AG10803 (cell line): ENCODE measurements at regions not wholly inside any gene's neighbourhood (a gene's known extent, or its start where the extent isn't known, plus 50 kb on each side); places are given as distances from the start of the nearest gene placed in this dataset.
"Not testable (repeated sequence)": the region's sequence is repeated elsewhere in the genome, so short reads cannot be mapped to it uniquely, and the experiment has no call there.

Experiments used
- DNase-seq: peaks from one replicate; pipeline ENCODE4 v3.0.0; 2010; ENCODE audit warnings: low read depth
- H3K4me3 ChIP-seq: 2 replicates; pipeline ENCODE4 v1.5.1; 2011; ENCODE audit warnings: mild to moderate bottlenecking, low read length, control low read depth
- CTCF ChIP-seq: conservative IDR thresholded peaks from 2 replicates; pipeline ENCODE4 v1.5.1; 2011; ENCODE audit warnings: mild to moderate bottlenecking, low read length, control low read depth, inconsistent platforms

DNA sequence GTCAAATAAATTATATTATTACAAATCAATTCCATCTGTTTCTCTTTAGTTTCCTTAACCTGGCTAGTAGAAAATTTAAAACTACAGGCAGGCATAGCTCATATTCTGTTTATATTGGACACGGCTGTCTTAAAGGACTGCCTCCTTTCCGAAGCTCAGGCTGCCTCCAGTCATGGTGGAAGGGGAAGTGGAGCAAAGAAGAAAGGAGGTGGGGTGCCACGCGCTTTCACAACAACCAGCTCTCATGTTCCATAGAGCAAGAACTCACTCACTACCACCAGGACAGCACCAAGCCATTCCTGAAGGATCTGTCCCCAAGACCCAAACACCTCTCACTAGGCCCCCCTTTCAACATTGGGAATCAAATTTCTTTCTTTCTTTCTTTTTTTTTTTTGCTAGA, 149.3 kb upstream of the KCNJ18 start:
- no peak for DNase-seq
- TF ChIP-seq CTCF = no peak
- H3K4me3 ChIP-seq = no peak overlapping the region

GRCh38 chr17:21545064-21545463, 147.3 kb upstream of the KCNJ18 start:
- H3K4me3 ChIP-seq = no peak overlapping the region
- TF ChIP-seq CTCF = no peak
- DNase-seq = no peak

- H3K4me3 ChIP-seq = no peak overlapping the region
- no peak for TF ChIP-seq CTCF
- DNase-seq = no peak
Measured at GRCh38 chr17:21548236-21548635, 144.1 kb upstream of the KCNJ18 start.

- DNase-seq = peak; percentile 63
- peak overlapping the region; percentile 45 for H3K4me3 ChIP-seq
- TF ChIP-seq CTCF = no peak
Measured at GRCh38 chr17:21549107-21549687, 143.1 kb upstream of the KCNJ18 start.

DNA sequence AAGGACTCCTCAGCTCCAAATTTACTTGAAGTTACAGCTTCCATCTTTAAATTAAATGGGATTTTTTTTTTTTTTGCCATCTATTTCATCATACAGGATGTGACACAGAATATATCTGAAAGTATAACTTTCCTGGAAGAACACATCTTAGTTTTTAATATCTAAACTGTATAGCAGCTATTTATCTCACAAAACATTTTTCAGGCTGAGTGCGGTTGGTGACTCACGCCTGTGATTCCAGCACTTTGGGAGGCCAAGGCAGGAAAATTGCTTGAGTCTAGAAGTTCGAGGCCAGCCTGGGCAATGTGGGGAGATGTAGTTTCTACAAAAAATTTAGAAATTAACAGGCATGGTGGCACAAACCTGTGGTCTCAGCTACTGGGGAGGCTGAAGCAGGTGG, 142.3 kb upstream of the KCNJ18 start:
- peak overlapping the region; percentile 78 for H3K4me3 ChIP-seq
- peak; percentile 59 for DNase-seq

DNA sequence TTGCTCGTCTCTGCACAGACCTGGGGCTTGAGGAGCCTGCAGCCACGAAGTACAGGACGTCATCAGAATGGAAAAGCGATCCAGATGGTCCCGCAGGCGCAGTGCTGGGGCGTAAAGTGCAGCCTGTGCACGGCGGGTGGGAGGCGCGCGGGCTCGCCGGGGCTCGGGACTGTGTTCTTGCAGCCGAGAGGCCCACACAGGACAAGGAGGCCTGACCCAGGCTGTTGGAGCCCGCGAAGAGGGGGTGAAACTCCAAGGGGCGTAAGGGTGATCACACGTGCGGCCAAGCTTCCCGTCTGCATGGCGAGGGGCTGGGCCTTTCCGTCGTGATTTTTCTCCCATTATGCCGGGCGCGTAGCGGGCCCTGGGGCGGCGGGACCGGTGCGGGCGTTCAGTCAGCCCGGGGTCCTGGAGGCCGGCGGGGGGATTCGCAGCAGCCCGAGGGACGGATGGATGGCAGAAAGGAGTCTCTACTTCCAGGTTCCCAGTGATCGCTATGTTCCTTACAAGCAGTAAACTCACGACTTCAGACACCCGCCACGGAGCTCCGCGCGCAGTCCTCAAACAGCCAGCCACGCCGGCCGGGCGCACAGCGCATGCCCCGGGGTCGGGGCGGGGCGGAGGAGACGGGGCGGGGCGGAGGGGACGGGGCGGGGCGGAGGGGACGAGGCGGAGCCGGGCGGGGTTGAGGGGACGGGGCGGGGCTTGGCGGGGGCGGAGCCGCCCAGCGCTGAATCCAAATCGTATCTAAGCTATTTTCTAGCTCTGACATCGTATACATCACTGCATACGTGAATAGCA, 141.0 kb upstream of the KCNJ18 start:
- H3K4me3 ChIP-seq = peak overlapping the region; percentile 78
- TF ChIP-seq CTCF = no peak
- DNase-seq = peak; percentile 85

- not testable (repeated sequence) for DNase-seq, H3K4me3 ChIP-seq
Measured at GRCh38 chr17:21558921-21559320, 133.4 kb upstream of the KCNJ18 start.

GRCh38 chr17:21564262-21564661, 128.1 kb upstream of the KCNJ18 start:
- no peak overlapping the region for H3K4me3 ChIP-seq
- no peak for DNase-seq
- TF ChIP-seq CTCF = no peak

GRCh38 chr17:21564757-21565156, 127.6 kb upstream of the KCNJ18 start:
- H3K4me3 ChIP-seq, DNase-seq: not testable (repeated sequence)

DNA sequence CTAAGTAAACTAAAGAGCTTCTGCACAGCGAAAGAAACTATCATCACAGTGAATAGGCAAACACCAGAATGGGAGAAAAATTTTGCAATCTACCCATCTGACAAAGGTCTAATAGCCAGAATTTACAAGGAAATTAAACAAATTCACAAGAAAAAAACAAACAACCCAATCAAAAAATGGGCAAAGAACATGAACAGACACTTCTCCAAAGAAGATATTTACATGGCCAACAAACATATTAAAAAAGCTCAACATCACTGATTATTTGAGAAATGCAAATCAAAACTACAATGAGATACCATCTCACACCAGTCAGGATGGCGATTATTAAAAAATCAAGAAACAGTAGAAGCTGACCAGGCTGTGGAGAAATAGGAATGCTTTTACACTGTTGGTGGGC, 121.9 kb upstream of the KCNJ18 start:
- DNase-seq, H3K4me3 ChIP-seq: not testable (repeated sequence)

- not testable (repeated sequence) for DNase-seq, H3K4me3 ChIP-seq
Measured at GRCh38 chr17:21572148-21572547, 120.2 kb upstream of the KCNJ18 start.
